ENCODE measurements at regions not wholly inside any gene's neighbourhood (a gene's known extent, or its start where the extent isn't known, plus 50 kb on each side); places are given as distances from the start of the nearest gene placed in this dataset.

GRCh38 chr9:134517069-134517680 lies 124.4 kb upstream of the COL5A1 start:
- TF ChIP-seq CTCF (IDR thresholded peaks at IDR 0.05) (no peak), POLR2A (IDR thresholded peaks at IDR 0.05) (no peak)

Measured in ovary (tissue), 3 donors.